GM23248 (cell line): ENCODE measurements at regions not wholly inside any gene's neighbourhood (a gene's known extent, or its start where the extent isn't known, plus 50 kb on each side); places are given as distances from the start of the nearest gene placed in this dataset.

Experiments used
- DNase-seq: peaks from one replicate; pipeline ENCODE4 v3.0.0-alpha.2; 2015
- H2AFZ ChIP-seq: fragments of 200-600 bp; sonication (generic); 2 replicates; pipeline ENCODE4 v1.6.1; 2016; ENCODE audit warnings: antibody characterized with exemption
- H3F3A ChIP-seq: fragments of 200-600 bp; sonication (generic); 2 replicates; pipeline ENCODE4 v1.6.1; 2016; ENCODE audit warnings: mild to moderate bottlenecking, antibody characterized with exemption, mixed run types; ENCODE audit not compliant: insufficient read depth
- H3K27ac ChIP-seq: fragments of 200-600 bp; sonication (generic); 2 replicates; pipeline ENCODE4 v1.5.1; 2016; ENCODE audit warnings: mild to moderate bottlenecking
- H3K27me3 ChIP-seq: fragments of 200-600 bp; sonication (generic); replicated peaks from 2 replicates; pipeline ENCODE4 v1.6.1; 2016; ENCODE audit warnings: mild to moderate bottlenecking; ENCODE audit not compliant: insufficient read depth
- H3K36me3 ChIP-seq: fragments of 200-600 bp; sonication (generic); 2 replicates; pipeline ENCODE4 v1.6.1; 2016; ENCODE audit warnings: low read depth, mild to moderate bottlenecking
- H3K4me1 ChIP-seq: fragments of 200-600 bp; sonication (generic); 2 replicates; pipeline ENCODE4 v1.6.1; 2016; ENCODE audit warnings: mild to moderate bottlenecking; ENCODE audit not compliant: insufficient read depth
- H3K4me2 ChIP-seq: fragments of 200-600 bp; sonication (generic); one replicate; pipeline ENCODE4 v1.6.1; 2016; ENCODE audit warnings: mild to moderate bottlenecking; ENCODE audit not compliant: unreplicated experiment
- H3K4me3 ChIP-seq: fragments of 200-600 bp; sonication (generic); 2 replicates; pipeline ENCODE4 v1.5.1; 2016; ENCODE audit warnings: mild to moderate bottlenecking
- H3K79me2 ChIP-seq: fragments of 200-600 bp; sonication (generic); 2 replicates; pipeline ENCODE4 v1.6.1; 2016; ENCODE audit warnings: mild to moderate bottlenecking; ENCODE audit not compliant: insufficient read depth
- H3K9ac ChIP-seq: fragments of 200-600 bp; sonication (generic); 2 replicates; pipeline ENCODE4 v1.6.1; 2016; ENCODE audit warnings: mild to moderate bottlenecking
- H3K9me2 ChIP-seq: fragments of 200-600 bp; sonication (generic); 2 replicates; pipeline ENCODE4 v1.6.1; 2016; ENCODE audit warnings: mixed run types, mild to moderate bottlenecking, moderate library complexity; ENCODE audit not compliant: insufficient read depth
- H3K9me3 ChIP-seq: fragments of 200-600 bp; sonication (generic); one replicate; pipeline ENCODE4 v1.6.1; 2017; ENCODE audit warnings: low read depth
- H4K20me1 ChIP-seq: fragments of 200-600 bp; sonication (generic); 2 replicates; pipeline ENCODE4 v1.6.0; 2016; ENCODE audit not compliant: insufficient read depth
- EZH2 ChIP-seq: fragments of 200-600 bp; sonication (generic); IDR thresholded peaks from 2 replicates; pipeline ENCODE4 v1.6.1; 2018; ENCODE audit warnings: antibody characterized with exemption, mild to moderate bottlenecking; ENCODE audit not compliant: insufficient read depth, poor library complexity, severe bottlenecking
- EZH2phosphoT487 ChIP-seq: fragments of 200-600 bp; sonication (generic); IDR thresholded peaks from 2 replicates; pipeline ENCODE4 v1.6.1; 2018; ENCODE audit warnings: antibody characterized with exemption, moderate library complexity, mild to moderate bottlenecking, low read depth; ENCODE audit not compliant: insufficient read depth
- WGBS, 2 experiments: methylation state at CpG; one replicate each; pipeline ENCODE4 v1.1.6; 2015 to 2017; ENCODE audit warnings: low lambda C conversion rate in 2 of 2, low coverage in 1 of 2; ENCODE audit errors: missing lambda C conversion rate in 2 of 2; 5-methylcytosine and 5-hydroxymethylcytosine counted together
- in situ Hi-C: fragments of 300-500 bp; cut with MboI; formaldehyde crosslinking; loops from 2 replicates; pipeline ENCODE4 v1.15.0; 2020

- Histone ChIP-seq H3K79me2 (no peaks in the 10 kb centered on the region), H3K27me3 (no peaks in the 10 kb centered on the region), H3K4me2 (no peak overlapping the region), H3K9ac (no peak overlapping the region), H3K9me2 (no peaks in the 10 kb centered on the region), H3K9me3 (no peaks in the 10 kb centered on the region), H3F3A (no peaks in the 10 kb centered on the region), H3K4me1 (no peaks in the 10 kb centered on the region), H3K4me3 (no peak overlapping the region), H4K20me1 (no peaks in the 10 kb centered on the region), H2AFZ (no peak overlapping the region), H3K27ac (no peak overlapping the region), H3K36me3 (no peaks in the 10 kb centered on the region)
- no peak for TF ChIP-seq EZH2phosphoT487
- TF ChIP-seq EZH2, result no peak
- in situ Hi-C loops, result no loop called here
- DNase-seq, result no peak
- 75 to 80% methylated on average over 5 of the region's 5 CpGs for WGBS, 2 experiments
Measured at GRCh38 chr10:60555700-60556099, 166.0 kb upstream of the ANK3 start.

- Histone ChIP-seq H3K4me1 (no peaks in the 10 kb centered on the region), H3K9me2 (no peaks in the 10 kb centered on the region), H3K79me2 (no peaks in the 10 kb centered on the region), H3K27ac (no peak overlapping the region), H3K9me3 (no peaks in the 10 kb centered on the region), H3K36me3 (no peaks in the 10 kb centered on the region), H3K4me2 (no peak overlapping the region), H3F3A (no peaks in the 10 kb centered on the region), H4K20me1 (no peaks in the 10 kb centered on the region), H3K27me3 (no peaks in the 10 kb centered on the region), H2AFZ (no peak overlapping the region), H3K9ac (no peak overlapping the region), H3K4me3 (no peak overlapping the region)
- TF ChIP-seq EZH2, result no peak
- TF ChIP-seq EZH2phosphoT487, result no peak
- in situ Hi-C loops, result no loop called here
- DNase-seq, result peak; percentile 20
- 90 to 93% methylated on average over 1 of the region's 1 CpG for WGBS, 2 experiments
Measured at GRCh38 chr10:60549686-60550085, 160.0 kb upstream of the ANK3 start.

GRCh38 chr10:60542657-60543056 lies 153.0 kb upstream of the ANK3 start:
- WGBS, 2 experiments, result 92% methylated on average over 4 of the region's 4 CpGs

GRCh38 chr10:60541451-60541850 lies 151.8 kb upstream of the ANK3 start:
- no peaks in the 10 kb centered on the region for H3K9me3 ChIP-seq
- no peak overlapping the region for H2AFZ ChIP-seq
- no peak overlapping the region for H3K9ac ChIP-seq
- 61 to 70% methylated on average over 3 of the region's 3 CpGs for WGBS, 2 experiments
- no peaks in the 10 kb centered on the region for H3K27me3 ChIP-seq
- no peak overlapping the region for H3K27ac ChIP-seq
- H3K79me2 ChIP-seq, result no peaks in the 10 kb centered on the region
- DNase-seq, result no peak
- H3K4me2 ChIP-seq, result no peak overlapping the region
- no peaks in the 10 kb centered on the region for H3K36me3 ChIP-seq
- TF ChIP-seq EZH2phosphoT487 (no peak), EZH2 (no peak)
- in situ Hi-C loops, result no loop called here
- no peaks in the 10 kb centered on the region for H4K20me1 ChIP-seq
- H3K4me1 ChIP-seq, result peaks cover 13% of the 10 kb centered on the region
- H3K9me2 ChIP-seq, result no peaks in the 10 kb centered on the region
- peaks cover 5% of the 10 kb centered on the region; the same call in 1 of the 2 replicates for H3F3A ChIP-seq
- no peak overlapping the region for H3K4me3 ChIP-seq

More at GRCh38 chr10:60542657-60543056, 153.0 kb upstream of the ANK3 start:
- Histone ChIP-seq H3K27me3 (no peaks in the 10 kb centered on the region), H3K79me2 (no peaks in the 10 kb centered on the region), H3F3A (no peaks in the 10 kb centered on the region), H3K9me2 (no peaks in the 10 kb centered on the region), H3K4me1 (peaks cover 3% of the 10 kb centered on the region; the same call in 1 of the 2 replicates), H4K20me1 (no peaks in the 10 kb centered on the region), H3K36me3 (no peaks in the 10 kb centered on the region), H2AFZ (no peak overlapping the region), H3K4me3 (no peak overlapping the region), H3K9ac (no peak overlapping the region), H3K9me3 (no peaks in the 10 kb centered on the region), H3K27ac (no peak overlapping the region), H3K4me2 (no peak overlapping the region)
- no peak for DNase-seq
- TF ChIP-seq EZH2phosphoT487, result no peak
- TF ChIP-seq EZH2, result no peak
- in situ Hi-C loops, result no loop called here

- H3K27me3 ChIP-seq, result no peaks in the 10 kb centered on the region
- 65 to 75% methylated on average over 1 of the region's 1 CpG for WGBS, 2 experiments
- in situ Hi-C loops, result no loop called here
- no peak overlapping the region for H3K9ac ChIP-seq
- H3K79me2 ChIP-seq, result no peaks in the 10 kb centered on the region
- no peak overlapping the region for H3K27ac ChIP-seq
- peak; percentile 65 for DNase-seq
- no peaks in the 10 kb centered on the region for H3K36me3 ChIP-seq
- no peak overlapping the region for H3K4me2 ChIP-seq
- no peaks in the 10 kb centered on the region for H3K9me3 ChIP-seq
- no peaks in the 10 kb centered on the region for H3K9me2 ChIP-seq
- H2AFZ ChIP-seq, result no peak overlapping the region
- peaks cover 12% of the 10 kb centered on the region for H3F3A ChIP-seq
- TF ChIP-seq EZH2phosphoT487, result no peak
- peaks cover 21% of the 10 kb centered on the region for H3K4me1 ChIP-seq
- no peak overlapping the region for H3K4me3 ChIP-seq
- no peaks in the 10 kb centered on the region for H4K20me1 ChIP-seq
Measured at GRCh38 chr10:60537697-60538096, 148.0 kb upstream of the ANK3 start.
